H1 (cell line): ENCODE measurements at regions not wholly inside any gene's neighbourhood (a gene's known extent, or its start where the extent isn't known, plus 50 kb on each side); places are given as distances from the start of the nearest gene placed in this dataset.

ENCODE experiments used
- EGR1 ChIP-seq: IDR thresholded peaks from 2 replicates; pipeline ENCODE4 v1.6.1; 2011; ENCODE audit warnings: low read depth, low read length, borderline replicate concordance
- KDM1A ChIP-seq: fragments of 200-600, 300-600 bp; sonication (generic); IDR thresholded peaks from 2 replicates; pipeline ENCODE4 v1.7.1; 2016; ENCODE audit warnings: mild to moderate bottlenecking, low read length, borderline replicate concordance
- NANOG ChIP-seq: IDR thresholded peaks from 2 replicates; pipeline ENCODE4 v1.6.1; 2011; ENCODE audit warnings: low read length, low read depth, mild to moderate bottlenecking, inconsistent platforms; ENCODE audit not compliant: insufficient read depth, poor library complexity, severe bottlenecking
- RXRA ChIP-seq: IDR thresholded peaks from 2 replicates; pipeline ENCODE4 v1.6.1; 2011; ENCODE audit warnings: low read depth, mild to moderate bottlenecking, low read length, moderate library complexity; ENCODE audit not compliant: insufficient read depth

GRCh38 chr4:131339137-131339536 is 1810.0 kb upstream of the PCDH10 start (continued):
- TF ChIP-seq KDM1A (no peak), EGR1 (no peak), RXRA (no peak), NANOG (no peak)
- TF ChIP-seq, all 59 proteins: peak for 0
